ENCODE measurements at regions not wholly inside any gene's neighbourhood (a gene's known extent, or its start where the extent isn't known, plus 50 kb on each side); places are given as distances from the start of the nearest gene placed in this dataset.
"Not testable (repeated sequence)": the region's sequence is repeated elsewhere in the genome, so short reads cannot be mapped to it uniquely, and the experiment has no call there.

GRCh38 chr11:135001581-135001980 is 589.5 kb upstream of the B3GAT1 start (continued):
- TF ChIP-seq, protein P1, sequence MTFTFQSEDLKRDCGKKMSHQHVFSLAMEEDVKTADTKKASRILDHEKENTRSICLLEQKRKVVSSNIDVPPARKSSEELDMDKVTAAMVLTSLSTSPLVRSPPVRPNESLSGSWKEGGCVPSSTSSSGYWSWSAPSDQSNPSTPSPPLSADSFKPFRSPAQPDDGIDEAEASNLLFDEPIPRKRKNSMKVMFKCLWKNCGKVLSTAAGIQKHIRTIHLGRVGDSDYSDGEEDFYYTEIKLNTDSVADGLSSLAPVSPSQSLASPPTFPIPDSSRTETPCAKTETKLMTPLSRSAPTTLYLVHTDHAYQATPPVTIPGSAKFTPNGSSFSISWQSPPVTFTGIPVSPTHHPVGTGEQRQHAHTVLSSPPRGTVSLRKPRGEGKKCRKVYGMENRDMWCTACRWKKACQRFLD (tag by site-specific recombination; IDR thresholded peaks at IDR 0.05), result no peak
- no peak for TF ChIP-seq ZNF133 (tag by site-specific recombination; IDR thresholded peaks at IDR 0.05)

GRCh38 chr11:135001065-135001464 is 589.0 kb upstream of the B3GAT1 start:
- TF ChIP-seq ZNF366 (tag by site-specific recombination; conservative IDR thresholded peaks at IDR 0.05) (peak; percentile 95), ZBTB17 (tag by site-specific recombination; IDR thresholded peaks at IDR 0.05) (peak; percentile 64; the same call in 1 of the 2 replicates)
- H3K4me1 ChIP-seq (ENCODE audit: control insufficient read depth, insufficient read depth, low read length); H3K36me3 ChIP-seq (ENCODE audit: control insufficient read depth in 2 of 2, insufficient read depth in 1 of 2, low read length in 2 of 2); H3K4me3 ChIP-seq (ENCODE audit: low read depth, low read length); H3K27ac ChIP-seq (ENCODE audit: extremely low read depth, low read depth, low read length); POLR2A ChIA-PET; H3K9me3 ChIP-seq (ENCODE audit: control insufficient read depth, insufficient read depth, low read depth, low read length); CTCF ChIA-PET: not testable (repeated sequence)

GRCh38 chr11:134999590-134999989 is 587.5 kb upstream of the B3GAT1 start:
- no peaks in the 10 kb centered on the region for H3K36me3 ChIP-seq (ENCODE audit: control insufficient read depth in 2 of 2, insufficient read depth in 1 of 2, low read length in 2 of 2)
- H3K4me1 ChIP-seq (ENCODE audit: control insufficient read depth, insufficient read depth, low read length), result no peaks in the 10 kb centered on the region
- CTCF ChIA-PET, result interaction anchor here (0.6 to 0.8 kb wide), 3 partner anchors 9 to 132 kb away, joined by 3 to 7 read pairs (median 4); no protein-coding TSS in a partner anchor
- H3K9me3 ChIP-seq (ENCODE audit: control insufficient read depth, insufficient read depth, low read depth, low read length), result no peaks in the 10 kb centered on the region
- TF ChIP-seq GFI1B (tag by site-specific recombination; IDR thresholded peaks at IDR 0.05), result no peak
- TF ChIP-seq ZNF48 (tag by site-specific recombination; IDR thresholded peaks at IDR 0.05), result no peak
- no peak for TF ChIP-seq ZNF132 (tag by site-specific recombination; IDR thresholded peaks at IDR 0.05; ENCODE audit: borderline replicate concordance)
- no peak for TF ChIP-seq ZNF624 (tag by site-specific recombination; IDR thresholded peaks at IDR 0.05)
- no peak for TF ChIP-seq ZNF311 (tag by site-specific recombination; IDR thresholded peaks at IDR 0.05; ENCODE audit: borderline replicate concordance)
- no peak for TF ChIP-seq ZEB2 (tag by site-specific recombination; IDR thresholded peaks at IDR 0.05)
- TF ChIP-seq YY1 (tag by site-specific recombination; IDR thresholded peaks at IDR 0.05), result no peak
- TF ChIP-seq ZNF157 (tag by site-specific recombination; IDR thresholded peaks at IDR 0.05), result no peak
- TF ChIP-seq, protein P2, sequence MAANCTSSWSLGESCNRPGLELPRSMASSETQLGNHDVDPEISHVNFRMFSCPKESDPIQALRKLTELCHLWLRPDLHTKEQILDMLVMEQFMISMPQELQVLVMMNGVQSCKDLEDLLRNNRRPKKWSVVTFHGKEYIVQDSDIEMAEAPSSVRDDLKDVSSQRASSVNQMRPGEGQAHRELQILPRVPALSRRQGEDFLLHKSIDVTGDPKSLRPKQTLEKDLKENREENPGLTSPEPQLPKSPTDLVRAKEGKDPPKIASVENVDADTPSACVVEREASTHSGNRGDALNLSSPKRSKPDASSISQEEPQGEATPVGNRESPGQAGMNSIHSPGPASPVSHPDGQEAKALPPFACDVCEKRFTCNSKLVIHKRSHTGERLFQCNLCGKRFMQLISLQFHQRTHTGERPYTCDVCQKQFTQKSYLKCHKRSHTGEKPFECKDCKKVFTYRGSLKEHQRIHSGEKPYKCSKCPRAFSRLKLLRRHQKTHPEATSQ (tag by site-specific recombination; IDR thresholded peaks at IDR 0.05), result no peak
- TF ChIP-seq ZNF639 (tag by site-specific recombination; IDR thresholded peaks at IDR 0.05), result no peak
- H3K27ac ChIP-seq (ENCODE audit: extremely low read depth, low read depth, low read length), result no peak overlapping the region
- POLR2A ChIA-PET, result no interaction called here
- H3K4me3 ChIP-seq (ENCODE audit: low read depth, low read length), result no peak overlapping the region

DNA sequence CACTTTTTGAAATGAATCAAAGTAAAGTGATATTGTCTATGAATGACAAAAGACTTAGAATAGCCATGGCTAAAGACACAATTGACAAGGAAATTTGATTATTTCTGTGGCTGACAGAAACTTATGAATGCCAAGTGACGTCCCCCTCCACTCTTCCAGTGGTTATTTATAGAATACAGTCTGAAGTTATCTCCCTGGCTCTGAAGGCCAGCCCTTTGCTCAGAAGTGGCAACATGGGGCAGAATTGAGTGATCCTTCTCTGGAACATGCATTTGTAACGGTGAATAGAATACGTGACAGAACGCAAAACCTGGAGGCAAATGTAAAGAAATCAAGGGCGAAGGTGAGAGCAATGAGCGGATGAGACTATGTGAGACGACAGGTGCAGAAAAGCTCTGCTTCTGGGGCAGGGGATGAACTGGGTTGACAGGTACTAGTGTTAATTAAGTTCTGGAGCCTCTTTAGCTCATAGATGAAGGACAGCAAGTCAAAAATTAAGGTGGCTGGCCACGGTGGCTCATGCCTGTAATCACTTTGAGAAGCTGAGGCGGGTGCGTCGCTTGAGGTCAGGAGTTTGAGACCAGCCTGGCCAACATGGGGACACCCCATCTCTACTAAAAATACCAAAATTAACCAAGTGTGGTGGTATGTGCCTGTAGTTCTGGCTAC is 585.7 kb upstream of the B3GAT1 start:
- Histone ChIP-seq H3K36me3 (ENCODE audit: control insufficient read depth in 2 of 2, insufficient read depth in 1 of 2, low read length in 2 of 2) (no peaks in the 10 kb centered on the region), H3K4me1 (ENCODE audit: control insufficient read depth, insufficient read depth, low read length) (no peaks in the 10 kb centered on the region), H3K9me3 (ENCODE audit: control insufficient read depth, insufficient read depth, low read depth, low read length) (no peaks in the 10 kb centered on the region), H3K27ac (ENCODE audit: extremely low read depth, low read depth, low read length) (no peak overlapping the region), H3K4me3 (ENCODE audit: low read depth, low read length) (no peak overlapping the region)
- POLR2A ChIA-PET, result no interaction called here
- CTCF ChIA-PET, result no interaction called here
- no peak for TF ChIP-seq ZBTB7A (tag by site-specific recombination; IDR thresholded peaks at IDR 0.05; ENCODE audit: low read depth)
- no peak for TF ChIP-seq ZNF292 (tag by site-specific recombination; IDR thresholded peaks at IDR 0.05; ENCODE audit: borderline replicate concordance, low read depth)
- TF ChIP-seq EGR2 (tag by site-specific recombination; IDR thresholded peaks at IDR 0.05; ENCODE audit: low read depth), result no peak
- TF ChIP-seq ZNF660 (tag by site-specific recombination; IDR thresholded peaks at IDR 0.05), result no peak
- no peak for TF ChIP-seq ZNF121 (tag by site-specific recombination; IDR thresholded peaks at IDR 0.05)
- no peak for TF ChIP-seq SETDB1 (IDR thresholded peaks at IDR 0.05; ENCODE audit: insufficient read length, low read length)
- no peak for TF ChIP-seq OVOL3 (tag by site-specific recombination; IDR thresholded peaks at IDR 0.05)
- TF ChIP-seq ZNF280D (tag by site-specific recombination; IDR thresholded peaks at IDR 0.05), result no peak
- TF ChIP-seq, protein P3, sequence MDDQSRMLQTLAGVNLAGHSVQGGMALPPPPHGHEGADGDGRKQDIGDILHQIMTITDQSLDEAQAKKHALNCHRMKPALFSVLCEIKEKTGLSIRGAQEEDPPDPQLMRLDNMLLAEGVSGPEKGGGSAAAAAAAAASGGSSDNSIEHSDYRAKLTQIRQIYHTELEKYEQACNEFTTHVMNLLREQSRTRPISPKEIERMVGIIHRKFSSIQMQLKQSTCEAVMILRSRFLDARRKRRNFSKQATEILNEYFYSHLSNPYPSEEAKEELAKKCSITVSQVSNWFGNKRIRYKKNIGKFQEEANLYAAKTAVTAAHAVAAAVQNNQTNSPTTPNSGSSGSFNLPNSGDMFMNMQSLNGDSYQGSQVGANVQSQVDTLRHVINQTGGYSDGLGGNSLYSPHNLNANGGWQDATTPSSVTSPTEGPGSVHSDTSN (CRISPR knock-in tag; IDR thresholded peaks at IDR 0.05), result no peak

Measured in HEK293 (cell line).